Activated effector memory CD4-positive, alpha-beta T cell treated with anti-CD3 and anti-CD28 coated beads, Interleukin-2, amount 50 U/mL, for 16 hours (primary cell): ENCODE measurements at regions not wholly inside any gene's neighbourhood (a gene's known extent, or its start where the extent isn't known, plus 50 kb on each side); places are given as distances from the start of the nearest gene placed in this dataset.
A peak's percentile ranks its signal among the peaks of the same experiment; 100 is the strongest.

Source experiments
- DNase-seq: peaks from one replicate; pipeline ENCODE4 v3.0.0-alpha.2; 2020

DNA sequence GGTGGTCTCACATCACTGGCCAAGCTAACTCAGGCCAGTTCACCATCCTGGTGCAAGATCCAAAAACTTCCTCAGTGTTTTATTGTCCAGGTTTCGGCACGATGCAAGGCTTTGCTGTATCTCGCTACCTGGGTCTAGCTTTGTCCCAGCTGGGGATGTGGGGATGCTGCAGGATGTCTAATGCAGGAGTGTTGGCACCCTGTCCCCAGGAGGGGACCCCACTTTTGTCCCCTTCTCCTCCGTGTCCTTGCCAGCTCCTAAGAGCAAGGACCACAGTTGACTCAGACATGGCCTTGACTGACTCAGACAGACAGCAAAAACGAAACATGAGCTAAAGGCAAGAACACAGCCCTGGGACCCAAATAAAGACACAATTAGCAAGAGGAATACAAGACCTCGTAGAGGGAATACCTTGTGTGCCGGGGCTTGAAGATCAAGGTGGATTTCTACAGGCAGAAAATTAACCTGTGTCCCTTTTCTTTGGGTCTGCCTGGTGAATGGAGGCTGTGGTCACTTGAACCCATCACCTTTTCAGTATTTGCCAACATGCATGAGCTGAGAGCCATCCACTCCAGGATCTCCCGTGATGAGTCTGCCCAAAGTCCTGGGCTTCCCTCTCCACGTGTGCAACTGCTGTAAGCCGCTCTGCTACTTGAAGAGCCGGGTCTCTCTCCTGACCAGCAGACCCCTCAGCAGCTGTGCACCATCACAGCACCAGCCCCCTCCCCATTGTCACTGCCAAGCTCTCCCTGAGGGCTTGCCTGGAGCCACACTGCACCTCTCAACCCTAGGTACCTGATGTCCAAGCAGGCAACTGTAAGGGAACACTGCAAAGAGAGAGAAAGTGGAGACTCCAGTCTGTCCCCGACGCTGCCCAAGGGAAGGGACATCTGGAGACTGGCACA lies 149.5 kb upstream of the ZNF507 start:
- no peak for DNase-seq

DNA sequence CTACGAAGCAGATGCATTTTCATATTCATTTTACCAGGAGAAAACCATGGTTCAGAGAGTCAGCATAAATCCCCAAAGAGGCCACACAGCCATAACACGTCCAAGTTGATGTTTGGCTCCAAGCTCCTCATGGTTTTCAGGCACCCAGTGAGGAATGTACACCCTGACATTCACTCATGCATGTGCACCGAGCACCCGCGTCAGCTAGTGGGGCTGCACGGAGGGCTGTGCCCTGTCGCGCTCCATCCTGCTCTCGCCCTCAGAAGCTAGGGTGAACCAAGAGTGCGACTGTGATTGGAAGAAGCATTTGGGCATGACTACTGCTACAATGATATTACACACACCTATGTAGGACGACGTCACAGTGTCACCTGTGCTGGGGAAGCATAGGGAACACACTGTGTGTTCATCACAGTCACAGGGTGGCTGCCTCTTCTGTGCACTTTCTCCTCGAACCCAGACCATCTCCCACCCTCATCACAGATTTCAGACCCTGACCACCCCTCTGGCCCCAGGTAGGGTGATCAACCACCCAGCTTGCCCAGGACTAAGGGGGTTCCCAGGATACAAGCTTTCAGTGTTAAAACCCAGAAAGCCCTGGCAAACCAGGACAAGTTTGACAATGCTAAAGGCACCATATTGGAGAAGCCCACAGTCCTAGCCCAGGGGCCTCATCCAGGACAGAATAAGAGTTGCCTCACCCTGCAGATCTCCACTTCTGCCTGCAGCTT lies 148.6 kb upstream of the ZNF507 start:
- no peak for DNase-seq

DNA sequence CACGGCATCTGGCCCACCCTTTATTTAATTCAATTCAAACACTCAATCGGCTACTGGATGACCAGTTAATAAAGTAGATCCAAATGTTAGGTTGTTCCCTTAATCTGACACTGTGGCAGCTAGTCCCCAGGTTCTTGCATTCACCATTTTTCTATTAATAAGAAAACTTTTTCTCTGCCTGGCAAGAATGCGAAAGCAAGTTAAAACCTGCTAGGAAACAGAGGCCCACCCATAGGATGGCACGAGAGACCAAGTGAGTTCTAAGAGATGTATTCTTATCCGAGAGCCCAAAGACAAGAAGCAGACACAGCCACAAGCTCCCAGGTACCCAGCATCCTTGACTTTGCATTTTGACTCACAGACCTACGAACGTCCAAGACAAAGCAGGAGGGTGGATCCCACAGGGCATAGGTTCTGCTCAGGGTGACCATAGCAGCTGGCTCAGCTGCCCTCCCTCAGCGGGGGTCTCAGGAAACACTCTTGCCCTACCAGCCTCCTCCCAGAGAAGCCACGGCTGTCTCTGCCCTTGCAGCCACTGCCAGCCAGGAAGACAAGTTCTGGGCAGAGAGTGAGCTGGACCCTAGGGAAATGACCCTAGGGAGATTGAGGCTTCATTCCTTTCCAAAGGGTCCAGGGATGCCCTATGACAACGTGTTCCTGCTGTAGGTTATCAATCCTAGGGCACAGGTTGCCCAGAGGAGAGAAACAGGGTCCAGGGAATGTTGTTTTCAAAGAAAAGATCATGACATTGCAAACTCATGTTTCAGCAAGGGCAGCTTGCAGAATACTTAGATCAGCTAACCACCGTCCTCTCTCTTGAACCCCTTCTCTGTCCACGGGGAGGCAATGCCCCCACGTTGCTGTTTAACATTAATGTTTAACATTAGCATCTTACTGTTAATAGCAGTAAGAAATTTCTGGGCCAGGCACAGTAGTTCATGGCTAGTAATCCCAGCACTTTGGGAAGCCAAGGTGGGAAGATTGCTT lies 147.2 kb upstream of the ZNF507 start:
- DNase-seq: no peak

DNA sequence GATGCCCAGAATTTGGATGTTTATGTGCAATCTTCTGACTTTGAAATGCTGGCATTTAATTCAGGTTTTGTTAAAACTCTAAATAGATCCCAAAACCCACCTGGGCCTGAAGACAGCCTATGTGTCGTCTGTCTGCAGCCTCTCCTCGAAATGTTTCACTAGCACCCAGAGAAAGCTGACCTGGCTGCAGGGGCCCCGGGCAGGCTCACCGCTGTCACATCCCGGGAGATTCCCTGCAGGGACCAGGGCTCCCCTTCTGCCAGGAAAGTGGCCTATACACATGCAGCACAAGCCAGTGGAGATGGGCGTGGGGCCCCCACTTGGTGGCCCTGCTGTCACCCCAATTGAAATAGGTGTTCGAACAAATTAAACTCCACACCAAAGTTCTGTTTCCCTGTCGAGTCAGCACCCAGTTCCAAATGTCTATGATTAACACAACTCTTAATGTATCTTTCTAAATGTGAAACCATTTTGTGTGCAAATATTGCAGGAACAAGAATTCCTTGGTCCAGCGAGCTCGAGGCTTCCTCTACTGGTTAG lies 145.8 kb upstream of the ZNF507 start:
- DNase-seq: no peak

DNA sequence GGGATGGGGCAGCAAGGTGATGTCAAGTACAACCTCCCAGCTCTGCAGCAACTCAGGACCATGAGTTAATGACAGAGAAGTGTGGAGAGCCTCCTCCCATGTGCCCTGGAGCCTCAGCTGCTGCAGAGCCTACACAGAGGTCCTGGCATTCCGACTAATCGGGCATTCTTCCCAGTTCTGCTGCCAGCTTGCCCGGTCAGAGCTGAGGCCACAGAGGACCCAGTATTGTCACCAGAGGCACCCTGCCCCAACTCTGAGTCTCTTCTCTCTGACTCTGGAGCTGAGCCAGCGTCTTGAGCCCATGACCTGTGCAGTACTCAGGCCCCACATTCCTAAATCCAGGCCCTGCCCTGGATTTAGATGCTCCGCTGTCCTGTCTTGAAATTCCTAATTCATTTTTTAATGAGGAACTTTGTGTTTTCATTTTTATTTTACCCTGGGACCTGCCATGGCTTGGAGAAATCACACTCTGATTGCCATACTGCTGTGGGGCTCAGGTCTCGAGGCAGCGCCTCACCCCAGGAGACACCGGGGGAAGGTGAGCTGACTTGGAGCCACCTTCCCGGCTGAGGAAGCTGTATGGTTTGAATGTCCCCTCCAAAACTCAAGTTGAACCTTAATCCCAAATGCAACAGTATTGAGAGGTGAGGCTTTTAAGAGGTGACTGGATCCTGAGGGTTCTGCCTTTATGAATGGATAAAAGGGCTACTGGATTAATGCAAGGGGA lies 144.9 kb upstream of the ZNF507 start:
- DNase-seq: no peak

DNA sequence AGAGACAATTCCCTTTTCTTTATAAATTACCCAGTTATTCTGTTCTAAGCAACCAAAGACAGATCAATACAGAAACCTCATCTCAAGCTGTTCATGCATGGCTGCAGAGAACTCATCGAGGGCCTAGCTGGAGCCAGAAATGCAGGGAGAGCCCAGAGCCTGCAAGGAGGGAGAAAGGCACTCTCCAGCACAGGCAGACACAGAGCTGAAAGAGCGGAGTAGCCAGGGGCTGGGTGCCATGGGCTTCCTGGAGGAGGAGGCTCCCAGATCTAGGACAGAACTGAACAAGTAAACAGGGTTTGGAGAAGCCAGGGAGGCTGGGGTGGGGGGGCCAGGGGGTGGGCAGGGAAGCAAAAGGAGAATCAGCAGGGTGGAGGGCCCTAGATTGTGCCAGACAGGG lies 144.2 kb upstream of the ZNF507 start:
- no peak for DNase-seq

DNA sequence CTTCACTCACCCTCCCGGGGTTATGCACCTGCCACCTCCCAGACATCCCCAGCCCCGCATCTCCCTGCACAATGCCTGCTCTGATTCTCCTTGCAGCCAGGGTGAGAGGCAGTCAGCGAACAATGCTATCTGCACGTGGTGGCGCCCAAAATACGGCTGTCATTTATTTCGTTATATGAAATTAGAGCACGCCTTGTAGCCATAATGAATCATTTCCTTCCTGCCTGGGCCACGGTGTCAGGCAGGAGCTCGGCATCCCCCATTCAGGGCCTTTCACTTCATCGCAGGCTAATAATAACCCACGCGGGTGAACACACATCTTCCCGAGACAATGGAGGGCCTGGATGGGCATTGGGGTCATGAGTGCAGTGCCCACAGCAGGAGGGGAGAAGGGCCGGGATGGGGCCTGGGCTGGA lies 143.8 kb upstream of the ZNF507 start:
- no peak for DNase-seq

DNA sequence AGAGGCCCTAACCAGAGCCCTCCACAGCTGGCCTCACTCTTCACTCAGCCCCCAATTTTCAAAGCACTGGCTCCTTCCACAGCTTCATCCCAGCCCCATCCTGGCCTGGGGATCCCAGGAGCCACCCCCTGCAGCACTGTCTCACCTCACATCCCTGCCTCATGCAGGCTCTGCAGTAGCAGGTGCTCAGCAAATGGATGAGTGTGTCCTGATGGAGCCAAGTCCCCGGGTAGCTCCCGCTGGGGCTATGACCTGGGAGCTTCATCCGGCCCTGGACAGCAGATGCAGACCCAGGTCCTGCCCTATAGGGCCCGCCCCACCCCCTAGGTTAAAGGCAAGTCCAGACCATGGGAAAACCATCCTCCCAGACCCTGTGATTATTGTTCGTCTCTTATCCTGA lies 143.2 kb upstream of the ZNF507 start:
- no peak for DNase-seq

DNA sequence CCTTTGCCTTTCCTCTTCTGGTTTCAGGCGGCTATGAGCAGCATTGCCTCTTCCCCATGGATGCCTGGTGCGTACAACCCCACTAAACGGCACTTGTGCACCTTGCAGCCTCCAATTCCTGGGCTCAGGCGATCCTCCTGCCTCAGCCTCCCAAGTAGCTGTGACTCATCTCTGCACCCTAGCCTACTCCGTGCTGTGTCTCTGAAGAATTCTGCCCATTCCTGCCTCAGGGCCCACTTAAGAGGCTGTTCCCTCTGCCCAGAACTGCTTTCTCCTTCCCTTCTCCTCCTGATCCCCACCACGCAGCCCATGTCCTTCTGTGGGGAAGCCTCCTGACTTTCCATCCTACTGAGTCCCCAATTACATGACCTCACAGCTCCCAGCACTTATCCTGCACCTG lies 142.2 kb upstream of the ZNF507 start:
- DNase-seq: no peak

DNA sequence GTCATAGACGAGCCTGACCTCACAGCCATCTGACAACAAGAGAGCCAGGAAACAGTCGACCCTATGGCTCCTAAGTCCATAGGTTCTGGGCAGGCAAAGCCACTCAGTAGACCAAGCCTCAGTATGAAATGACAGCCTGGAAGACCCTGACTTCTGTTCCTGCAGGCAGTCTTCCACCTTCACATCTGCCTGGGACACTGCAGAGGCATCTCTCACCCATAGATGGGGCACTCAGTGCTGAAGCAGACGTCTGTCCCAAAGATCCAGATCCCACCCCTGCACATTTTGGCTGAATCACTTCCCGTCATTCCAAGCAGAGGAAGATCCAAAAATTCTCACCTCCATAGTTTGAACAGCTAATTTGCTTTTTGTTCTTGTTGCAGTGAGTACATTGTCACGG lies 139.3 kb upstream of the ZNF507 start:
- DNase-seq: no peak

DNA sequence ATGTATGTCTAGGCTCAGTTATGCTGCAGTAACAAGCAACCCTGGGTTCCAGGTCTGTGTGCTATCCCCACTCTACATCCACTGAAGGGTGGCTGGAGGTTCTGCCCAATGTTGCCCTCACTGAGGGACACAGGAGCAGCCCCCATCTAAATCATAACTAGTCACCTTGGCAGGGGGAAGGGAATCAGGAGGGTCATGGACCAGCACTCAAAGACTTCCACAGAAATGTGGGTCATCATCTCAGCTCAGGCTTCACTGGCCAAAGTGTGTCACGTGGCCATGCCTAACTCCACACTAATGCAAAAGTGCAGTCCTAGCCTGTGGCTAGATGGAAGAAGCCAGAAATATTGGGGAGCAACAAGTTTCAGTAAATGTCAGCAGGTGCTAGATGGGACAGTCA lies 137.3 kb upstream of the ZNF507 start:
- peak; percentile 19 for DNase-seq

DNA sequence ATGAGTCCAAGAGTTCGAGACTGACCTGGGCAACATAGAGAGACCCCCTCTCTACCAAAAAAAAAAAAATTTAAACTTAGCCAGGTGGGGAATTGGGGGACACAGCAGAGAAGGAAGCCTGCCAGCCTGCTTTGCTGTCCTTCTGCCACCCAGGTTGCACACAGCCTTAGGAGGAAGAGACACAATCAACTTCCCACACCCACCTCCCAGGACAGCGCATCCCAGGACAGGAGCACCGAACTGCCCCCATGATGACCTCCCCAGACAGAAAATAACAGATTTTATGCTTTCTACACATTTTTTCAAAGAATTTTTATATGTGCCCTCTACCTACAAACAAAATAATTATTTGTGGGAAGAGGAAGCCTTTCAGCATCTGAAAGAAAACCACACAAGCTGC lies 126.0 kb upstream of the ZNF507 start:
- no peak for DNase-seq

DNA sequence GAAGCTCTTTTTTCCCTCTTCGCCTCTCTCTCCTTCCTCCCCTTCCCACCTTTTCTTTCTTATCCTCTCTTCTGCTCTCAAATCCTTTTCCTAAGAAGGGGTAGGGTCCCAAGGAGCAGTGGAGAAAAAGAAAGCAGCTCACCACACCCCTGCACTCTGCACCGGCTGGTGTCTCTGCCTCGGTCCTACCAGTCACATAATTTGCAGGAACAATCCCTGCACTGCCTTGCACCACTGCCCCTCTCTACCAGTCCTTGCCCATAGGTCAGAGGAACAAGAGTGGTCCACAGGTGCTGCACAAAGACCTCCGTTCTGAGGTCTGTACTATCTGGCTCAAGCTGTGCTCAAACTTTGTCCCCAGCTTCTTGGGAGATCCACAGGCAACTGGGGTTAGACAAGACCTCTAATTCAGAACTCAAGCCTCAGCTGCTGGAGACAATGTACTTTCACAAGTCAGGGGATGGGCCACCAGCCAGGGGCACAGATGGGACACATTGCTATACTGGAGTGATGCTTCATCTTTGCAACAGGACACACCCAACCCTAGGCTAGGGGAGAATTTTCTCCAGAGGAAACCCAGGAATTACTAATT lies 125.4 kb upstream of the ZNF507 start:
- DNase-seq: peak; percentile 37

DNA sequence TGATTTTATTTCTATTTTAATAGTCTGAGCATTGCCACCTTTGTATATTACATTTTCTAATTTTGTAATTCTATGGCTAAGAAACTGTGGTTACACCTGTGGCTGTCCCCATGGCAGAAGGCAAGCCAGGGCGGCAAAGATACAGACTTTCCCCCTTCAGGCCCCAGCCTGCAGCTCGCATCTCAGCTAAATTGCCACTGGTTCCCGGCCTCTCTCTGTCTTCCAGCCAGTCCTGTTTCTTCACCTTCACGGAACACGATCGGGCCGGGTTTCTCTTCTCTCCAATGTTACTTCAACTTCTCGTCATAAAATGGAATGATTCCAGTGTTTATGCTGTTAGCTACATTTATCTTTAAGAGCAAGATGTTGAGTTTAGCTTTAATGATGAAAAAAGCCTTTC lies 124.5 kb upstream of the ZNF507 start:
- peak; percentile 24 for DNase-seq

DNA sequence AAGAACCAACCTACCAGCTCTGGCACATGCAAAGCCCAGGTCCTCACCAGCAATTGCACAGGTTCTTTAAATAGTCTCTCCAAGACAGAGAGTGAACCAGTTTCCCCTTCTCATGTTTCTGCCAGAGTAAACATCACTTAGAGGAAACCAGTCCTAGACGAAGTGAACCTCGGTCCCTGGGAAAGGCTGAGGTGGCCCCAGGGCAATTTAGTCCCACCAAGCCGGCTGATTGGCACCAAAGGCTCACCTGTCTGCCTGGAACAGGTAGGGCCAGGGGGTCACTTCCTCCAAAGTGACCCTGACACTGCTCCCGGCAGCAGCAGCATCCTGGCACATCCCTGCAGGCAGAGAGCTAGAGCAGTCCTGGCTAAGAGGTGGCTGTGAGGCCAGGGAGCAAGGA lies 122.9 kb upstream of the ZNF507 start:
- DNase-seq: peak; percentile 39

DNA sequence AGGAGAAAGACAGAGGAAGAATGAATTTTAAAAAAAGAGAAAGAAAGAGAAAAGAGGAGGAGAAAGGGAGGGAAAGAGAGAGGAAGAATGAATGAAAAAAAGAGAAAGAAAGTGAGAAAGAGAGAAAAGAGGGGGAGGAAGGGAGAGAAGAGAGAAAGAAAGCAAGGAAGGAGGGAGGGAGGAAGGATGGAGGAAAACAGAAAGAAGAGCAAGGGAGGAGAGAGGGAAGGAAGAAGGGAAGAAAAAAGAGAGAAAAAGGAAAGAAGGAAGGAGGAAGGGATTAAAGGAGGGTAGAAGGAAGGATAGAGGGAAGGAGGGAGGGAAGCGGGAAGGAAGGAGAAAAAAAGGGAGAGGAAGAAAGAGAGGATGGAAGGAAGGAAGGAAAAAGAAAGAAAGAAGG lies 122.3 kb upstream of the ZNF507 start:
- no peak for DNase-seq

DNA sequence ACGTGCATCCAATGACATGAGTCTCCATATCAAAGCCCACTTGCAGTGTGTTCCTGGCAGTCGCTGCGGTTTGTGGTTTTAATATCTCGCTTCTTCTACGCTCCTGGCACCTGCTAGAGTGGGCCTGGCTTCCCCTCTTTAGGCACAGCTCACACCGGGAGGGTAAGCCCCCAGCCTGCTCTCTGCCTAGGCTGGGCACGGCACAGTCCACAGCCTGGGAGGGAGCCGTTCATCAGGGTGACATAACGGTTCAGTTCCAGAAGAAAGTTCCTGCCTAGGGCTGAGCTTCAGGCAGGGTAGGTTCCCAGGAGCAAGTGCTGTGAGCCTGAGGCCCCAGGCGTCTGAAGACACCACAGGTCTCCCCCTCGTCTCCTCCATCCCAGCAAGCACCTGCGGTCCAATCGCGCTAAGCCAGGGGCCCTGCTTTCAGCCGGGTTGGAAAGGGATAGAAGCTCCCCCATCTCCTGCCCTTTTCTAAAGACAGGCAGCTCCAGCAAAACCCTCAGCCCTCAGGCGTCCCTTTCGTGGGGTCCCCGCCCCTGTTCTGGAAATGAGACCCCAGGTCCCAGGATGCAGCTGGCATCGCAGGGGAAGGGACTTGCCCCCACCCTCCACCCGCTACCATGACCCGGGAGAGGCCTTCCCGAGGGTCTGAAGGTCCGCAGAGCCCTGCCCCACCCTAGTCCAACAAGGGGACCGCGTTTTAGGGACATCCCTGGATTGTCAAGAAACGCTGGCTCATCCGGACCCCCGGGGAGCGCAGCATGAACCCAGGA lies 121.6 kb upstream of the ZNF507 start:
- DNase-seq: peak; percentile 43

DNA sequence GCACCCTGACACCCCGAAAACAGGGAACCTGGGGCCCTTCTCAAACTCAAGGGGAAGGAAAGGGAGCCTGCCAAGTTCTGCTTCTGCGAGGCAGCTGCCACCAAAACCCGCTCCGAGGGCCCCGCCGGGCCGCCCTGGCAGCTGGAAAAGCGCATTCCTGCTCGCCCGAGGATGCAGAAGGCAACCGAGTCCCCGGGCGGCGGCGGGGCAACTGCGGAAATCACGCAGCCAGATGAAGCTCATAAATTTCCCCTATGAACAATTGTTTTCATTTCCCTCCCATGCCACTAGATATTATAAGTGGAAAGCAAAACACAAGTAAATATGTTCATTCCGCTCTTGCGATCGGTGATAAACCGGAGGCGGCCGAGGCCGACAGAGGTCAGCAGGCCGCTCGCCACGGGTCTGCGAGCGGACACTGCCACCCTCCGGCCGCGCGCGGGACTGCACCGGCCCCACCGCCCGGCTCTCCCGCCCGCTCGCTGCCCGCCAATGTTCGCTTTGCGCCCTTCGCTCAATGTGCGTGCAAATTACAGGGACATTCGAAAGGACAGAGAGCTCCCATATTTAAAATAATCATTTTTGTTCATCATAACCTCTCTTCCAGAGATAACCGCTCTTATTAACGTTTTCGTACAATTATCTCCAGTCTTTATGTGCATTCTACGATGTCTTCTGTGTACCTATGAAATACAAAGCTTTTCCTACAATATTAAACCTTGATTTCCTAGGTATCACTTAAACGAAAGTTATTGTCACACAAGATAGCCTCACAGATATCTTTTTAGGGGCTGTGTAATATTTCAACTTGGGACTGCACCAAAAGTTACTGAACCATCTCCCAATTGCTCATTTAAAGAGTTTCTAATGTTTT lies 120.8 kb upstream of the ZNF507 start:
- DNase-seq: peak; percentile 84

DNA sequence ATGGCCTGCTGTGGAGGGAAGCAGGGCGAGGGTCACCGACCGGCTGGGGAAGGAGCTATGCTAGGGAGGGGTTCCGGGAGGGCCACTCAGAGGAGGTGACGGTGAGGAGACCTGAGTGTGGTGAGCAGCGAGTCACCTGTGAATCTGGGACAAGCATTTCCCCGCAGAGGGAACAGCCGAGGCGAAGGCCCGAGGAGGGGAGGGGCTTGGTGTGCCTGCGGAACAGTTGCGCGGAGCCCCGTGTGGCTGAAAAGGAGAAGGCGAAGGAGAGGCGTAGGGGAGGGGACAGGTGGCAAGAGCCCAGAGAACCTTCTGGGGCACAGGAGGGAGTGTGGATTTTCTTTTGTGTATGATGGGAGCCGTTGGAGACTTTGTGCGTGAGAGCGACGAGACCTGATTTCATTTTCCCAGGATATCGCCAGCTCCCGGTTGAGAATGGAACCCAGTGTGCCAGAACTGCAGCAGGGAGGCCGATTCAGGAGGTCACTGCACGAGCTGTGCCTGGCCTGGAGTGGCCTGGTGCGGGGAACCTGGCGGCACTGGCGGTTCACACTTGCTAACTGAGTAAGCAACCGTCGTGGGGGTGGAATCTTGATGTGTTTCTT lies 117.7 kb upstream of the ZNF507 start:
- no peak for DNase-seq
